Glutamatergic neuron (in vitro differentiated cells): ENCODE measurements at regions not wholly inside any gene's neighbourhood (a gene's known extent, or its start where the extent isn't known, plus 50 kb on each side); places are given as distances from the start of the nearest gene placed in this dataset.

Experiments used
- DNase-seq: peaks from one replicate; pipeline ENCODE4 v3.0.0; 2022
- H3K27ac Mint-ChIP-seq: one replicate; pipeline ENCODE4 v1.8.0; 2020; ENCODE audit warnings: mild to moderate bottlenecking, mixed read lengths, inconsistent platforms; ENCODE audit not compliant: unreplicated experiment
- H3K27me3 Mint-ChIP-seq: one replicate; pipeline ENCODE4 v1.8.0; 2020; ENCODE audit warnings: mild to moderate bottlenecking, moderate library complexity, mixed read lengths, inconsistent platforms; ENCODE audit not compliant: unreplicated experiment
- H3K36me3 Mint-ChIP-seq: one replicate; pipeline ENCODE4 v1.8.0; 2020; ENCODE audit warnings: mild to moderate bottlenecking, mixed read lengths, inconsistent platforms; ENCODE audit not compliant: unreplicated experiment
- H3K4me1 Mint-ChIP-seq: one replicate; pipeline ENCODE4 v1.8.0; 2020; ENCODE audit warnings: mild to moderate bottlenecking, low read depth, mixed read lengths, inconsistent platforms; ENCODE audit not compliant: unreplicated experiment
- H3K4me3 Mint-ChIP-seq: one replicate; pipeline ENCODE4 v1.8.0; 2020; ENCODE audit warnings: mild to moderate bottlenecking, mixed read lengths, inconsistent platforms; ENCODE audit not compliant: unreplicated experiment
- H3K9me3 Mint-ChIP-seq: one replicate; pipeline ENCODE4 v1.8.0; 2020; ENCODE audit warnings: mild to moderate bottlenecking, moderate library complexity, mixed read lengths, inconsistent platforms; ENCODE audit not compliant: unreplicated experiment
- TF ChIP-seq, protein P1 (sequence below): fragments of 200-600 bp; sonication (generic); IDR thresholded peaks from one replicate; pipeline ENCODE4 v1.5.0; 2021; ENCODE audit not compliant: partially characterized antibody, unreplicated experiment

DNA sequence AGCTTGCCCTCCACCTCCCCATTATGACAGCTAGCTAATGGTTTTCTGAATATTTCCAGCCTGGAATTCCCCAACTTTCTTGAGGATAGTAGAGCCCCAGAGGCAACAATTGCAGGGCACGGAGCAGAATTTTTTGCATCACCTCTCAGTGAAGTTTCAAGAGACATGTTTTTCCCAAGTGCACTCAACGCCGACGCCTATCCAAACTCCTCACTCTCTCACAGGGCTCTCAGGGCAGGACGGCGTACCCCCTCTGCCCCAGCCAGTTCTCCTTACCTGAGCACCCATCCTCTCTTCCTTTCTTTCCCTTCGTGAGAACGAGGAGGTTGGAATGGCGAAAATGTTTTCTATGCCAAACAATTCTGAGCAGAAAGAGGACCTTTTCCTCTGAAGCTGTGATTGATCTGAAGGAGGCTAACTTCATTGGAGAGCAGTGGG lies 83.1 kb upstream of the FOXQ1 start:
- H3K27me3 Mint-ChIP-seq = peaks cover 5% of the 10 kb centered on the region
- H3K4me3 Mint-ChIP-seq = no peak overlapping the region
- H3K4me1 Mint-ChIP-seq = no peaks in the 10 kb centered on the region
- DNase-seq = no peak
- H3K36me3 Mint-ChIP-seq = no peaks in the 10 kb centered on the region
- peaks cover 3% of the 10 kb centered on the region for H3K9me3 Mint-ChIP-seq
- H3K27ac Mint-ChIP-seq = no peak overlapping the region
- TF ChIP-seq, protein P1, sequence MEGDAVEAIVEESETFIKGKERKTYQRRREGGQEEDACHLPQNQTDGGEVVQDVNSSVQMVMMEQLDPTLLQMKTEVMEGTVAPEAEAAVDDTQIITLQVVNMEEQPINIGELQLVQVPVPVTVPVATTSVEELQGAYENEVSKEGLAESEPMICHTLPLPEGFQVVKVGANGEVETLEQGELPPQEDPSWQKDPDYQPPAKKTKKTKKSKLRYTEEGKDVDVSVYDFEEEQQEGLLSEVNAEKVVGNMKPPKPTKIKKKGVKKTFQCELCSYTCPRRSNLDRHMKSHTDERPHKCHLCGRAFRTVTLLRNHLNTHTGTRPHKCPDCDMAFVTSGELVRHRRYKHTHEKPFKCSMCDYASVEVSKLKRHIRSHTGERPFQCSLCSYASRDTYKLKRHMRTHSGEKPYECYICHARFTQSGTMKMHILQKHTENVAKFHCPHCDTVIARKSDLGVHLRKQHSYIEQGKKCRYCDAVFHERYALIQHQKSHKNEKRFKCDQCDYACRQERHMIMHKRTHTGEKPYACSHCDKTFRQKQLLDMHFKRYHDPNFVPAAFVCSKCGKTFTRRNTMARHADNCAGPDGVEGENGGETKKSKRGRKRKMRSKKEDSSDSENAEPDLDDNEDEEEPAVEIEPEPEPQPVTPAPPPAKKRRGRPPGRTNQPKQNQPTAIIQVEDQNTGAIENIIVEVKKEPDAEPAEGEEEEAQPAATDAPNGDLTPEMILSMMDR = no peak

DNA sequence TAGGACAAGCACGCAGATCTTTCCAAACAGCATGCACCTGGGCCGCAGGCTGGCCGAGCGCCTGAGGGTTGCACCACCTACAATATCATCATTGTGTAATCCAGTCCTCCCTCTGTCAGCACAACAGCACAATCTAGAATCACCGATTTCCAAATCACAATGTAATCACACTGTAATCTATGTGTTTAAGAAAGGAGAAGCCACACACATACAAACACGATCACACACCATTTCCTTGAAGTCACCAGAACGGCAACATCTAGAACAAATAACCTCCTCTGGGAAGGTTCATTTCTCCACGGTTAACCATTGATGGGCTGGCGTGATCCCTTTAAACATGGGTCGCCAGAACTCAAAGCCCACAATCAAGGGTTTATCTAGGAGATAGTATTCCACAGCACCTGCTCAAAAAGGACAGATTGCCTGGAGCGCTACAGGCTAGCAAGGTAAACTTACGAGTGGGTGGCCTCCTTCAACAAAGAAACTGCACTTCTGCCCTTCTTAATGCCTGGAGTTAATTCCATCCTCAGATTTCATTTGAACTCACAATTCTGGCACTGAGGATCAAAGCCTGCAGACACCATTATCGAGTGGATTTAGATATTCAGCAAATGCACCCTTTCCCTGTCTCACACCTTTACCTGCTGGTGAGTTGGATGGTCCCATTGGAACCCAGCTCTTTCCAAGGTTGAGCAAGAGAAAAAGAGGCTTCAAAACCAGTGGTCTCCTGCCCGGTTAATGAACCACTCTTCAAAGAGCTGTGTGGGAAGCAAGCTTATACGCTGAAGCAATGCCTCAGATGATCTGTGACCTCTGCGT lies 83.8 kb upstream of the FOXQ1 start:
- H3K4me3 Mint-ChIP-seq = no peak overlapping the region
- TF ChIP-seq, protein P1 = no peak
- H3K36me3 Mint-ChIP-seq = no peaks in the 10 kb centered on the region
- peaks cover 5% of the 10 kb centered on the region for H3K27me3 Mint-ChIP-seq
- H3K4me1 Mint-ChIP-seq = no peaks in the 10 kb centered on the region
- H3K9me3 Mint-ChIP-seq = peaks cover 3% of the 10 kb centered on the region
- DNase-seq = no peak
- H3K27ac Mint-ChIP-seq = no peak overlapping the region

DNA sequence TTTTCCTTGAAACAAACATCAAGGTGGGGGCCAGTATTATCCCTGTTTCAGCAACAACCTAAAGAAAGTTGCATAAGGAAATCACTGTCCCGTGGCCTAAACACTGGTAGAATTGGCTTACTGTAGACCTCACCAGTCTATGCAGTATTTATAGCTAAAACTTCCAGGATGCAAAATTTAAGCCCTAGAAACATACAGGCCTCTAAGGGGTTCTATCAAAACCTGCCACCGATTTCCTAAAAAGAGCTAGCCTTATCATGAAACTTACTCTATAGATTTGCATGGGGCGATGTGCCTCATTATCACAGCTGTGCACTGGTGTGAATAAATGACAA lies 84.3 kb upstream of the FOXQ1 start:
- no peaks in the 10 kb centered on the region for H3K36me3 Mint-ChIP-seq
- peaks cover 5% of the 10 kb centered on the region for H3K27me3 Mint-ChIP-seq
- TF ChIP-seq, protein P1 = no peak
- H3K4me3 Mint-ChIP-seq = no peak overlapping the region
- peaks cover 3% of the 10 kb centered on the region for H3K9me3 Mint-ChIP-seq
- no peak overlapping the region for H3K27ac Mint-ChIP-seq
- DNase-seq = no peak
- no peaks in the 10 kb centered on the region for H3K4me1 Mint-ChIP-seq

DNA sequence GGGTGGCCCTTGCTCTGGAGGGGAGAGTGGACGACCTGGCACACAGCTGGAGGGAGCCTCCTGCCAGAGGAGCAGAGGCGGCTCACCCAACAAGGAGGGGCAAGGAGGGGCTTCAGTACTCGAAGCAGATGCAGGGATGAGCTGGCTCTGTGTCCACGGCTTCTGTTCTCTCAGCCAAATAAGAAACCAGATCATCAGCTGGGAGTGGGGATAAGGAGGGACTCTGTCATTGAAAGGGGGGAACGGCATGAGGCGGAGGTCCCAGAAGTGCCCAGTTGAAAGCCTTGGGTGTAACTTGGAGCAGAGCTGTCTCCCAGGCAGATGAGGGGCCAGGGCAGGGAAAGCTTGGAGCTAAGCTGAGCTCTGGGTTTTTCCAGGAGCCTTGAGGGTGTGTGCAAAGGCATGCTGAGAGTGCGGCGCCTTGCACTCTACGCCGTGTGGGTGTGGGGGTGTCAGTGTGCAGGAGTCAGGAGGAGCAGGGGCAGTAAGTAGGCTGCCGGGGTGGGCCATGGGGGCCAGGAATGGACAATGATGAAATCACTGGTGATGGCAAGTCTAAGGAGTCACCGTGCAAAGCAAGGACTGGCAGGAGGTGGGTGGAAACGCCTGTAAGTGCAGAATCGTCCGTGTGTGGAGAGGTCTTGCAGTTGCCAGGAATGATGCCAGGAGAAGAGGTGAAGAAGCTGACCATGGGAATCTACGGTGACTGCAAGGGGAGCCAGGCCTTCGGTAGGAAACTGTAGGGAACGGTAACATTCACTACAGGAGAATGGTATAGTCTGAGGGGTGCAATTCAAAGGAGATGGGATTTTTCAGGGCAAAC lies 85.4 kb upstream of the FOXQ1 start:
- H3K4me3 Mint-ChIP-seq = no peak overlapping the region
- H3K9me3 Mint-ChIP-seq = peaks cover 3% of the 10 kb centered on the region
- no peak overlapping the region for H3K27ac Mint-ChIP-seq
- H3K27me3 Mint-ChIP-seq = peaks cover 5% of the 10 kb centered on the region
- no peaks in the 10 kb centered on the region for H3K4me1 Mint-ChIP-seq
- no peak for DNase-seq
- TF ChIP-seq, protein P1 = no peak
- H3K36me3 Mint-ChIP-seq = no peaks in the 10 kb centered on the region

DNA sequence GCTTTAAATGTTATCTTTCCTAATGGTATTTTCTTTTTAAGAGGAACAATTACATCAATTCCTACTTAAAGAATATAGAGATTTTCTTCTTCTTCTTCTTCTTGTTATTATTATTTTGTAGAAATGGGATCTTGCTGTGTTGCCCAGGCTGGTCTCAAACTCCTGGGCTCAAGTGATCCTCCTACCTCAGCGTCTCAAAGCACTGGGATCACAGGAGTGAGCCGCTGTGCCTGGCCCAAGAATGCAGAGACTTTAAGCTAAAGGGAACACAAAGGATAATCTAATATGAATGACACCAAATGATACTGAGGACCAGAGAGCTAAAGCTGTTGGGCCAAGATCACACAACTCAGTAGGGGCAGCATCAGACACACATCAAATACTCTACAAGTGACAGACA lies 87.4 kb upstream of the FOXQ1 start:
- Mint-ChIP-seq H3K9me3 (peaks cover 3% of the 10 kb centered on the region), H3K36me3 (no peaks in the 10 kb centered on the region), H3K27me3 (peaks cover 5% of the 10 kb centered on the region), H3K27ac (no peak overlapping the region), H3K4me1 (no peaks in the 10 kb centered on the region), H3K4me3 (no peak overlapping the region)
- TF ChIP-seq, protein P1 = no peak
- no peak for DNase-seq
